Endothelial cell of umbilical vein (primary cell): ENCODE measurements at regions not wholly inside any gene's neighbourhood (a gene's known extent, or its start where the extent isn't known, plus 50 kb on each side); places are given as distances from the start of the nearest gene placed in this dataset.

ENCODE experiments used
- BruUV-seq: library from RNA; stranded (reverse); fragments of 400-500 nt; replicated peaks from 2 replicates; lab custom pipeline; 2021; lab: Mats Ljungman, UMichigan
- CTCF ChIA-PET: fragments of 300-600, 350-600 bp; sonication (Branson Sonifier 250); formaldehyde crosslinking; loops from one replicate; lab custom pipeline; 2021; ENCODE audit warnings: antibody characterized with exemption, inconsistent platforms; lab: Charles Lee
- POLR2A ChIA-PET: fragments of 300-600, 350-600 bp; sonication (Branson Sonifier 250); formaldehyde crosslinking; loops from one replicate; lab custom pipeline; 2021; ENCODE audit warnings: antibody characterized with exemption, inconsistent platforms; lab: Charles Lee
- DNase-seq: peaks from one replicate; pipeline ENCODE4 v3.0.0-alpha.2; 2011; ENCODE audit warnings: low read depth, low spot score
- FAIRE-seq: peaks from 2 replicates; lab custom pipeline; 2011; peaks lifted over from hg19 to GRCh38; lab: Jason Lieb, UNC
- H2AFZ ChIP-seq: 2 replicates; pipeline ENCODE4 v1.6.0; 2012; ENCODE audit warnings: low read depth, low read length, control low read depth, inconsistent platforms
- H3K27ac ChIP-seq: 2 replicates; pipeline ENCODE4 v1.5.1; 2011; ENCODE audit warnings: low read depth, mild to moderate bottlenecking, control low read depth, low read length, moderate library complexity; ENCODE audit not compliant: insufficient read depth
- H3K27me3 ChIP-seq, 2 experiments: 2 replicates each; pipeline versions ENCODE4 v1.6.0 to v1.6.1; 2011; ENCODE audit warnings: low read length in 2 of 2, mixed read lengths in 1 of 2; ENCODE audit not compliant: control insufficient read depth in 2 of 2, insufficient read depth in 2 of 2
- H3K36me3 ChIP-seq, 2 experiments: 2 replicates in 1 of 2; 3 replicates in 1 of 2; pipeline ENCODE4 v1.5.1; 2011; ENCODE audit warnings: low read length in 2 of 2, mild to moderate bottlenecking in 1 of 2, moderate library complexity in 1 of 2; ENCODE audit not compliant: control insufficient read depth in 2 of 2, insufficient read depth in 2 of 2; ENCODE audit errors: extremely low read depth in 1 of 2
- H3K4me1 ChIP-seq: 3 replicates; pipeline ENCODE4 v1.5.1; 2011; ENCODE audit warnings: mild to moderate bottlenecking, low read length; ENCODE audit not compliant: control insufficient read depth, insufficient read depth; ENCODE audit errors: extremely low read depth
- H3K4me2 ChIP-seq: 2 replicates; pipeline ENCODE4 v1.6.1; 2011; ENCODE audit warnings: low read length, control low read depth, mixed read lengths; ENCODE audit not compliant: insufficient read depth
- H3K4me3 ChIP-seq, 3 experiments: fragments of 200-600 bp in 1 of 3; sonication (generic), shearing (Covaris generic) in 1 of 3; replicated peaks in 1 of 3; 2 replicates each; pipeline ENCODE4 v1.5.1; 2011 to 2016; ENCODE audit warnings: control low read depth in 3 of 3, low read length in 3 of 3, mild to moderate bottlenecking in 2 of 3, inconsistent platforms in 1 of 3, low read depth in 1 of 3, moderate library complexity in 1 of 3; ENCODE audit not compliant: insufficient read depth in 1 of 3
- H3K79me2 ChIP-seq: 2 replicates; pipeline ENCODE4 v1.6.0; 2012; ENCODE audit warnings: low read length, inconsistent platforms; ENCODE audit not compliant: control insufficient read depth, insufficient read depth
- H3K9ac ChIP-seq: replicated peaks from 2 replicates; pipeline ENCODE3; 2011; ENCODE audit warnings: low read length, control low read depth; ENCODE audit not compliant: insufficient read depth; ENCODE audit errors: extremely low read depth
- H3K9me1 ChIP-seq: replicated peaks from 3 replicates; pipeline ENCODE4 v1.6.0; 2011; ENCODE audit warnings: mild to moderate bottlenecking, low read length; ENCODE audit not compliant: control insufficient read depth, insufficient read depth; ENCODE audit errors: extremely low read depth
- H3K9me3 ChIP-seq: replicated peaks from 2 replicates; pipeline ENCODE4 v1.5.1; 2012; ENCODE audit warnings: low read length, inconsistent platforms; ENCODE audit not compliant: control insufficient read depth, insufficient read depth
- H4K20me1 ChIP-seq: replicated peaks from 2 replicates; pipeline ENCODE3; 2011; ENCODE audit warnings: mild to moderate bottlenecking, low read length; ENCODE audit not compliant: control insufficient read depth, insufficient read depth; ENCODE audit errors: extremely low read depth
- CTCF ChIP-seq, 2 donors: IDR thresholded peaks; 1 replicate in 1 of 2; 2 replicates in 1 of 2; pipeline ENCODE4 v1.5.1; 2011; ENCODE audit warnings: low read length in 2 of 2, mild to moderate bottlenecking in 2 of 2, moderate library complexity in 2 of 2, control low read depth in 1 of 2, inconsistent platforms in 1 of 2, low read depth in 1 of 2; ENCODE audit not compliant: insufficient read depth in 1 of 2; ENCODE audit errors: extremely low read depth in 1 of 2
- EZH2 ChIP-seq: IDR thresholded peaks from 2 replicates; pipeline ENCODE4 v1.6.1; 2012; ENCODE audit warnings: borderline replicate concordance, low read depth, mild to moderate bottlenecking, moderate library complexity, low read length, inconsistent platforms; ENCODE audit not compliant: severe bottlenecking
- FOS ChIP-seq: IDR thresholded peaks from 2 replicates; pipeline ENCODE4 v1.6.1; 2011; ENCODE audit warnings: mild to moderate bottlenecking, low read length, moderate library complexity, borderline replicate concordance; ENCODE audit not compliant: insufficient read depth
- GATA2 ChIP-seq: IDR thresholded peaks from 2 replicates; pipeline ENCODE4 v1.7.0; 2011; ENCODE audit warnings: low read depth, mild to moderate bottlenecking, moderate library complexity, mixed read lengths, low read length; ENCODE audit not compliant: insufficient read length, insufficient read depth
- JUN ChIP-seq: IDR thresholded peaks from 2 replicates; pipeline ENCODE4 v1.6.1; 2011; ENCODE audit warnings: borderline replicate concordance, low read depth; ENCODE audit not compliant: insufficient read length, insufficient read depth
- MAX ChIP-seq: IDR thresholded peaks from 2 replicates; pipeline ENCODE4 v1.6.1; 2011; ENCODE audit not compliant: insufficient read depth, insufficient read length
- MYC ChIP-seq: IDR thresholded peaks from one replicate; pipeline ENCODE4 v1.6.1; 2011; ENCODE audit warnings: mild to moderate bottlenecking, low read depth, low read length
- POLR2A ChIP-seq: IDR thresholded peaks from 2 replicates; pipeline ENCODE4 v1.6.1; 2012; ENCODE audit warnings: low read depth, mild to moderate bottlenecking, control low read depth, low read length
- POLR2AphosphoS5 ChIP-seq: IDR thresholded peaks from 2 replicates; pipeline ENCODE4 v1.6.1; 2012; ENCODE audit warnings: low read depth, mild to moderate bottlenecking, control low read depth, low read length, moderate library complexity; ENCODE audit not compliant: insufficient read depth
- dilution Hi-C: fragments of 300-500 bp; cut with MboI; formaldehyde crosslinking; loops from one replicate; pipeline ENCODE4 v1.15.0; 2019; ENCODE audit warnings: low sequenced_read_pairs; ENCODE audit not compliant: extremely low pct_ligation_motif_present
- intact Hi-C: fragments of 100-400 bp; cut with micrococcal nuclease; formaldehyde crosslinking; loops from one replicate; pipeline ENCODE4 v1.10.0; 2022

GRCh38 chr13:84684048-84684662, 801.9 kb upstream of the SLITRK1 start:
- Histone ChIP-seq H3K36me3 (no peaks in the 10 kb centered on the region), H3K27me3 (no peaks in the 10 kb centered on the region), H3K4me3 (no peak overlapping the region), H2AFZ (no peak overlapping the region), H4K20me1 (no peaks in the 10 kb centered on the region), H3K9me3 (peaks cover 11% of the 10 kb centered on the region), H3K9me1 (no peaks in the 10 kb centered on the region), H3K27ac (no peak overlapping the region), H3K9ac (no peak overlapping the region), H3K4me2 (no peak overlapping the region), H3K79me2 (no peaks in the 10 kb centered on the region), H3K4me1 (no peaks in the 10 kb centered on the region)
- intact Hi-C loops = no loop called here
- no peak for DNase-seq
- ChIA-PET CTCF (no interaction called here), POLR2A (no interaction called here)
- no peak for FAIRE-seq
- no TSS peak for BruUV-seq
- TF ChIP-seq CTCF (IDR thresholded peaks at IDR 0.05; ENCODE audit: extremely low read depth in 1 of 2, insufficient read depth in 1 of 2, low read depth in 1 of 2, low read length in 2 of 2) = no peak
- no peak for TF ChIP-seq GATA2
- no peak for TF ChIP-seq MAX
- TF ChIP-seq JUN = no peak
- no peak for TF ChIP-seq FOS
- no peak for TF ChIP-seq POLR2A
- no peak for TF ChIP-seq MYC
- no peak for TF ChIP-seq EZH2
- TF ChIP-seq POLR2AphosphoS5 = no peak
- dilution Hi-C loops = no loop called here
